ENCODE measurements at regions not wholly inside any gene's neighbourhood (a gene's known extent, or its start where the extent isn't known, plus 50 kb on each side); places are given as distances from the start of the nearest gene placed in this dataset.

DNA sequence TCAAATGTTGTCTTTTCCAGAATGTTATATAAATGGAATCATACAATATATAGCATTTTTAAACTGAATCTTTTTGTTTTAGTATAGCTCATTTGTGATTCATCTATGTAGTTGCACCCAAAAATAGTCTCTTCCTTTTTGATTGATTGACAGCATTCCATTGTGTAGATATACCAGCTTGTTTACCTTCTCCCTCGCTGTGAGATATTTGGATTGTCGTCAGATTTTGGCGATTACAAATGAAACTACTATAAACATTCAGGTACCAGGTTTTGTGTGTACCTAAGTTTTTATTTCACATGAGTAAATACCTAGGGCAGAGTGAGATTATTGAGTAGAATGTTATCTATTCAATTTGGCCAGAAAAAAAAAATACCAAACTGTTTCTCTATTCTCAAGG, 584.7 kb upstream of the SORCS1 start:
- DNase-seq (ENCODE audit: low spot score) (no peak), FAIRE-seq (no peak)

DNA sequence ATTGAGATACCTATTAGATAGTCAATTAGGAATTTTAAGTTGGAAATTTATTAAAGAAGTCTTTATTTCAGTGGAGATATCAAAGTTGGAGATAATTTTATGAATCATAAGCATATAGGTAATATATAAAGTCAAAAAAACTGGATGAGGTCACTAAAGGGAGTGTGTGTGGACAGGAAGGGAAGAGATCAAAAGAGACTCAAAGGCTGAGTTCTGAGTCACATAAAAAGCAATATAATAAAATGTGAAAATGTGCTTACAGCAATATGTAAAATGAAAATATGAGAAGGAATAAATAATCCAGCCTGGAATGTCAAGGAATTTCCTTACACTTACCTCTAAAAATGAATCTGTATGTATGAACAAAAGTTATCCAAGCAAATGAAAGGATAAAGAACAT, 583.3 kb upstream of the SORCS1 start:
- DNase-seq (ENCODE audit: low spot score) (no peak), FAIRE-seq (no peak)

GRCh38 chr10:107741971-107742370, 577.5 kb upstream of the SORCS1 start:
- FAIRE-seq = no peak
- no peak for DNase-seq (ENCODE audit: low spot score)

DNA sequence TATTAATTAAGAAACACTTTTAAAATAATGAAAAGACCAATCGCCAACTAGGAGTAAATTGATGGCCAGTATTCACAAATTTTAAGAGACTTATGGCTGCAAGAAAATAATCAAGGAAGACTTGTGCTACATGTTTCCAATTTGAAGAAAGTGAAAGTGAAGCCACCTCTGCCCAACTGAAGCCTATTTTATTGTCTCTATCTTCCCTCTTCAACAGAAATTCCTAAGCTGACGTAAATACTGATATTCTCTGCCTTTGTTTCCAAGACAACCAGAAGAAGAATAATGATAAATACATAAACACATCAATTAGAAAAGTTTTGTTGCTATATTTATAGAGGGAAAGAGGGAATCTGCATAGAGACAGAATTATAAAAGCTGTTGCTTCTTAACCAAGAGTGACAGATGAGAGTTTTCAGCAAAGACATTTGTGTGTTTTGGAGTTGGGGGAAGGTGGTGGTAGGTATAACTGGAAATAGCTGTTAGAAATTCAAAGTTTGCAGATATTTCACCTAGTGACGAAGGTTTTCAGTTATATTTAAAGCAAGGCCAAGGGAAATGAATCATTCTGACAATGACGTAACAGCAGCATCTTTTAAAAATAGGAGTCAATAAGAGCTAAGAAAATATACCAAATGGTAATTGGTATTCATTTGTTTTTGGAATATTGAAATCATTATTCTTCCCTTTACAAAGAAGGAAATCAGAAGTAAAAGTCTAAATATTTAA, 576.6 kb upstream of the SORCS1 start:
- FAIRE-seq (no peak), DNase-seq (ENCODE audit: low spot score) (no peak)

- DNase-seq (ENCODE audit: low spot score) (no peak), FAIRE-seq (no peak)
Measured at GRCh38 chr10:107739951-107740350, 575.4 kb upstream of the SORCS1 start.

- DNase-seq (ENCODE audit: low spot score) (no peak), FAIRE-seq (no peak)
Measured at GRCh38 chr10:107733328-107734130, 569.0 kb upstream of the SORCS1 start.

DNA sequence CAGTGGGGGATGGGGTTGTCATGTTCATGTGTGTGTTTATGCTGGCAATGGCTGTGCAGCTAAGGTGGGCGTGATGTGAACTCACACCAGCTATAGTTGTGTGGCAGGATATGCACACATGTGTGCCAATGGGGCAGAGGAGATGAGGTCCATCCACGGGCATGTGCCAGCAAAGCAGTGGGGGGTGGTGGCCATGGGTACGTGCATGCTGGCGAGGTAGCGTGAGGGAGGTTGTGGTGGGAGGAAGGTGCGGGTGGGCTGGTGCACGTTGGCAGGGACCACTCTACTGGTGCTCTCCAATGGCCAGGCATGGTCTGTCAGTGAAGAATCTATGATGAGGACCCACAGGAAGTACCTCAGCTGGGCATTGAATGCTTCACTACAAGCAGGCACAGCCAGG, 567.5 kb upstream of the SORCS1 start:
- FAIRE-seq = no peak
- no peak for DNase-seq (ENCODE audit: low spot score)

DNA sequence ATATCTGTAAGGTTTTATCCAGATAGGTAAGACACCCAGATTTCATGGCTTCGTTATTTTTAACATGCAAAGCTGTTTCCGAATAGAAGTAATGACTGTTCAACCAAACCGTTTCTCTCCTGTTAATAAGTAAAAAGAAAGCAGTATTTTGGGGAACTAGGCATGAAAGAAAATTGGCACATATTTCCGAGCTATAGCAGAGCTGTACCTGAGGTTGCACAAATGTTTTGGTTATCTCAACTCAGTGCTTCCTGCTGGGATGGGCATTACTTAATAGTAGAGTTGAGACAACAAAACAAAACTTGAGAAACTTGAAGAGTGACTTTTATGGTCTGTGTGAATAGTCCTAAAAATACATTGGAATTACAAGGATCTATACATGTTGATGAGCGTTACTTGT, 564.3 kb upstream of the SORCS1 start:
- FAIRE-seq (no peak), DNase-seq (ENCODE audit: low spot score) (no peak)

DNA sequence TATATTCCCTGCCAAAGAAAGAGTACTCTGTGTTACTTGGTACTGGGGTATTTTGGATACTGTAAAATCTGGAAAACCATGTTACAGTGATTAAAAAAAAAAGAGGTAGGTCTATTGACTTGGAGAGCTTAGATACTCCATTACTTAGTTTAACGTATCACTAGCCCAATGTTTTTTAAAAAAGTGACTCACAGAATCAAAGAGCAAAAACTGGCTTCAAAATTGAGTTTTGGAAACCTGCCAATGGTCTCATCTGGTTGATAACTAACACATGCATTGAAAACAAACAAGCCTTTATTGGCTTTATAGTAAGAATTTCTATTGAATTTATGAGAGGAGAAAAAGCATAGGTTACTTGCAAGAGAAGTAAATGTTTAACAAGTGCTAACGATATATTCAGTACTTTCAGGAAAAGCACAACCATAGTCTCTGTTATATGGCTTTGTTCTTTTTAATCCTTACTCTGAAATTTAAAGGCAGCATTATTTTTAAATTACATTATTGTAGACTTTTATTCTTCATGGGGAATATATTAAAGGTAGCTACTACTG, 563.3 kb upstream of the SORCS1 start:
- DNase-seq (ENCODE audit: low spot score) = no peak
- no peak for FAIRE-seq

DNA sequence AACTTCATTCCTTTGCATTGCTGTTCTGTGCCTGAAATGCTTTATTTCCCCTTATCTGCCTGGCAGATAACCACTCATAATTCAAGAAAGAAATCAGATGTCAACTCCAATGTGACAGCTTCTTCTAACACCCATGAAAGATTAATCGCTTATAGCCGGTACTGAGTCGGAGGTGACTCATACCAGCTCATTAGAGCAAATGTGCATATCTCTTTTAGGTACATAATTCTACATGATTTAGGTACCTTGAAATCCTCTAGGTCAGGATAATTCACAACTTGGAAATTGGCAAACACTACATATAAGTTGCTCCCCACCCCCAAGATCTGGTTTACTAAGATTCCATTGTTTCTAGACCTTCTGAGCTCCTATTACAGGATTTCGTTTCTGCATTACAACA, 554.4 kb upstream of the SORCS1 start:
- no peak for FAIRE-seq
- DNase-seq (ENCODE audit: low spot score) = no peak

GRCh38 chr10:107717046-107717445, 552.5 kb upstream of the SORCS1 start:
- DNase-seq (ENCODE audit: low spot score) = no peak

GRCh38 chr10:107715565-107715964, 551.1 kb upstream of the SORCS1 start:
- FAIRE-seq = no peak
- DNase-seq (ENCODE audit: low spot score) = no peak

More at GRCh38 chr10:107717046-107717445, 552.5 kb upstream of the SORCS1 start:
- no peak for FAIRE-seq

DNA sequence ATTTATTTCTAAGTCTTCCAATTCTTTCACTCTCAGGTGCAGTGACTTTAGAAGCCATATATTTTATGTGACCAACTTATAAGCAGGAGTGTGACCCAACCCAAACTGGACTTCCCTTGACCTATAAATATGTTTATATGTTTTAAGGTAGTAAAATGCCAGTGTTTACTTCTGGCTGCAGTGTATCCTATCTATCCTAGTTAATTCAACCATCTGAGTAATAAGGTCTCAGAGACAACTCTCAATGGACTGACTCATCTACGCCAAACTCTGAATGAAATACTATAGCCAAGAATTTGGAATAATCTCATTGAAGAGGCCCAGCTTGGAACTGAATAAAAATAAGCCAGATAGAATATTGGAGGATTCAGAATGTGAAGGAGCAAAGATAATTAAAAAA, 544.5 kb upstream of the SORCS1 start:
- FAIRE-seq = no peak

GRCh38 chr10:107706096-107706725, 541.7 kb upstream of the SORCS1 start:
- DNase-seq (ENCODE audit: low spot score) (no peak), FAIRE-seq (no peak)

More for the DNA sequence above, 544.5 kb upstream of the SORCS1 start:
- DNase-seq (ENCODE audit: low spot score) = no peak

DNA sequence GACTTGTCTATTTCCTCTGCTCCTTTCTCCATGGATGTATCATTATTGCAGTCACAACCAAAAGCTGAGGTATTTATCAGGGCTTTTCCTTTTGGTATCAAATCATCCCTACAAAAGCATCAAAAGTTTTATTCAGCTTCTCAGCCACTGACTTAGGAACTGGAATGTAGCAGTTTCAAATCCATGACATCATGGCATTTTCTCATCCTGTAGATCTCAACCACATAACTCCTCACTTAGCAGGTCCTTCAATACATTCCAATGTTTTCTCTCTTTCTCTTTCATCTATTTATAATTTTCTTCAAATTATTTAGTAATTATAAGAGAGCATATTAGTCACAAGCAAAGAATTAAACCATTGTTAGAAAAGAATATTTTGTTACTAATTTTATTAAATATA, 537.4 kb upstream of the SORCS1 start:
- FAIRE-seq = no peak
- no peak for DNase-seq (ENCODE audit: low spot score)

GRCh38 chr10:107692072-107692471, 527.6 kb upstream of the SORCS1 start:
- FAIRE-seq = no peak
- DNase-seq (ENCODE audit: low spot score) = no peak

- FAIRE-seq (no peak), DNase-seq (ENCODE audit: low spot score) (no peak)
Measured at GRCh38 chr10:107689323-107689722, 524.8 kb upstream of the SORCS1 start.

DNA sequence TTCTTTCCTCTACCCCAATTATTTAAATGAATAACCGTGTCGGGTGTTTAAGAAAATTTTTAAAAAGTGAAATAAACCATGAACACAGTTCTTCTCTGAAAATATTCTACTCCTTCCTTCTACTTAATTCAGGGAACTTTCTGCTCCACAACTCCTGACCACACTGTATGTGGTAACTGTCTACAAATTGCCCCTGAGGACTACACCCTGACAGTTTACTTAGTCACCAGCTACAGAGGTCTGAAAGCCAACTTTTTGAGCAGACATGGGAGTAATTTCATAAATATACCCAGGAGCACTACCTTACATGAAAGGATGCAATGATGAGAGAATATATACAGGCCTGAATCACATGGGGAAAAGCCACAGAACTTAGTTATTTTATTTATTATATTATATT, 523.2 kb upstream of the SORCS1 start:
- no peak for FAIRE-seq
- no peak for DNase-seq (ENCODE audit: low spot score)

DNA sequence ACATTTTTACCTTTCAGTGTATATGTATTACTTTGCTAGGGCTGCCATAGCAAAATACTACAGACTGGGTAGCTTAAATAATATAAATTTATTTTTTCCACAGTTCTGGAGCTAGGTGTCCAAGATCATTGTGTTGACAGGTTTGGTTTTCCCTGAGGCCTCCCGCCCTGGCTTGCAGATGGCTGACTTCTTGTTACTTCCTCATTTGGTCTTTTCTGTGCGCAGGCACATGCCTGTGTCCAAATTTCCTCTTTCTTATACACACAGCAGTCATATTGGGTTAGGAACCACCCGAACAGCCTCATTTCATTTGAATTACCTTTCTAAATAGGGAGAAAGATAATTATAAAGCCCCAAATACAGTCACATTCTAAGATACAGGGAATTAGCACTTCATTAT, 521.6 kb upstream of the SORCS1 start:
- DNase-seq (ENCODE audit: low spot score) = no peak
- FAIRE-seq = no peak

DNA sequence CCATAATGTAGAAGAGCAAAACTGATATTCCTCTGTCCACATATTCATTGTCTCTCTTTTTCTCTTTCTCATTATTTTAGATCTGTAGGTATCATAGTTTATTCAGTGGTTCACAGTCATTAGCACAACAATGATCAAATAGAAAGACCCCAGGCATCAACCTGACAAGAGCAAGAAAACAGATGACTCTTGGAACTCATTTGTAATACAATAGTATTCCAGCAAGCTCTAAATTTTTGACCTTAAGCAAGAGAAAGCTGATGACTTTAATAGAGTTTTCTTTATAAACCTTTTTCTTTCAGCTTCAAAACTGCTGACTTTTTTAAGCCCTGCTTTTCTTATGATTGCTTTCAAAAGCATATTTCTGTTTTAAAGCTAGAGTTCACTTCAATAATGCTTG, 507.5 kb upstream of the SORCS1 start:
- DNase-seq (ENCODE audit: low spot score) (no peak), FAIRE-seq (no peak)

- no peak for FAIRE-seq
- no peak for DNase-seq (ENCODE audit: low spot score)
Measured at GRCh38 chr10:107666214-107666613, 501.7 kb upstream of the SORCS1 start.

- DNase-seq (ENCODE audit: low spot score) (no peak), FAIRE-seq (no peak)
Measured at GRCh38 chr10:107665459-107665858, 501.0 kb upstream of the SORCS1 start.
